ENCODE measurements at regions not wholly inside any gene's neighbourhood (a gene's known extent, or its start where the extent isn't known, plus 50 kb on each side); places are given as distances from the start of the nearest gene placed in this dataset.

GRCh38 chr18:71336576-71337210 is 1047.8 kb downstream of the SOCS6 start:
- no peak overlapping the region for H2AFZ ChIP-seq (ENCODE audit: control insufficient read depth, low read length)
- no peaks in the 10 kb centered on the region for H3K36me3 ChIP-seq (ENCODE audit: control insufficient read depth in 2 of 2, extremely low read depth in 1 of 2, insufficient read depth in 2 of 2, low read length in 2 of 2)
- H3K27ac ChIP-seq (ENCODE audit: control insufficient read depth, insufficient read depth, low read length), result no peak overlapping the region
- no peaks in the 10 kb centered on the region for H3K9me1 ChIP-seq (ENCODE audit: control insufficient read depth, extremely low read depth, insufficient read depth, low read length)
- H3K4me2 ChIP-seq (ENCODE audit: control insufficient read depth, extremely low read depth, insufficient read depth, low read depth, low read length), result no peak overlapping the region
- no peaks in the 10 kb centered on the region for H3K79me2 ChIP-seq (ENCODE audit: control insufficient read depth, insufficient read depth, low read length)
- dilution Hi-C loops (cut with MboI; ENCODE audit: extremely low pct_ligation_motif_present, low sequenced_read_pairs), result no loop called here
- TF ChIP-seq EZH2 (IDR thresholded peaks at IDR 0.05; ENCODE audit: low read length), result no peak
- TF ChIP-seq CTCF (optimal IDR thresholded peaks at IDR 0.05 in 1 of 3, IDR thresholded peaks at IDR 0.05 in 1 of 3, conservative IDR thresholded peaks at IDR 0.05 in 1 of 3; ENCODE audit: extremely low read depth in 1 of 3, insufficient read depth in 2 of 3, low read length in 3 of 3), result no peak
- no peak for DNase-seq (ENCODE audit: low read depth, low spot score)
- H3K4me1 ChIP-seq (ENCODE audit: control insufficient read depth, extremely low read depth, insufficient read depth, low read length), result no peaks in the 10 kb centered on the region
- H3K27me3 ChIP-seq (ENCODE audit: control insufficient read depth, extremely low read depth, insufficient read depth, low read length), result no peaks in the 10 kb centered on the region
- no peaks in the 10 kb centered on the region for H3K9me3 ChIP-seq (ENCODE audit: control insufficient read depth, low read depth, low read length)
- FAIRE-seq, result no peak
- no peaks in the 10 kb centered on the region for H4K20me1 ChIP-seq (ENCODE audit: control insufficient read depth, extremely low read depth, insufficient read depth, low read length)
- no peak overlapping the region for H3K9ac ChIP-seq (ENCODE audit: control insufficient read depth, extremely low read depth, insufficient read depth, low read length)
- H3K4me3 ChIP-seq (ENCODE audit: control insufficient read depth in 2 of 3, extremely low read depth in 1 of 3, insufficient read depth in 2 of 3, low read depth in 1 of 3, low read length in 3 of 3), result no peak overlapping the region

GRCh38 chr18:71329563-71329962 is 1040.7 kb downstream of the SOCS6 start:
- H3K27ac ChIP-seq (ENCODE audit: control insufficient read depth, insufficient read depth, low read length), result no peak overlapping the region
- no peaks in the 10 kb centered on the region for H4K20me1 ChIP-seq (ENCODE audit: control insufficient read depth, extremely low read depth, insufficient read depth, low read length)
- no peaks in the 10 kb centered on the region for H3K9me3 ChIP-seq (ENCODE audit: control insufficient read depth, low read depth, low read length)
- dilution Hi-C loops (cut with MboI; ENCODE audit: extremely low pct_ligation_motif_present, low sequenced_read_pairs), result no loop called here
- no peak overlapping the region for H3K4me3 ChIP-seq (ENCODE audit: control insufficient read depth in 2 of 3, extremely low read depth in 1 of 3, insufficient read depth in 2 of 3, low read depth in 1 of 3, low read length in 3 of 3)
- H3K4me2 ChIP-seq (ENCODE audit: control insufficient read depth, extremely low read depth, insufficient read depth, low read depth, low read length), result no peak overlapping the region
- H3K9ac ChIP-seq (ENCODE audit: control insufficient read depth, extremely low read depth, insufficient read depth, low read length), result no peak overlapping the region
- DNase-seq (ENCODE audit: low read depth, low spot score) (no peak), FAIRE-seq (no peak)
- TF ChIP-seq CTCF (optimal IDR thresholded peaks at IDR 0.05 in 1 of 3, IDR thresholded peaks at IDR 0.05 in 1 of 3, conservative IDR thresholded peaks at IDR 0.05 in 1 of 3; ENCODE audit: extremely low read depth in 1 of 3, insufficient read depth in 2 of 3, low read length in 3 of 3), result no peak
- no peak for TF ChIP-seq EZH2 (IDR thresholded peaks at IDR 0.05; ENCODE audit: low read length)
- H3K27me3 ChIP-seq (ENCODE audit: control insufficient read depth, extremely low read depth, insufficient read depth, low read length), result no peaks in the 10 kb centered on the region
- H3K79me2 ChIP-seq (ENCODE audit: control insufficient read depth, insufficient read depth, low read length), result no peaks in the 10 kb centered on the region
- no peaks in the 10 kb centered on the region for H3K4me1 ChIP-seq (ENCODE audit: control insufficient read depth, extremely low read depth, insufficient read depth, low read length)
- no peaks in the 10 kb centered on the region for H3K36me3 ChIP-seq (ENCODE audit: control insufficient read depth in 2 of 2, extremely low read depth in 1 of 2, insufficient read depth in 2 of 2, low read length in 2 of 2)
- no peaks in the 10 kb centered on the region for H3K9me1 ChIP-seq (ENCODE audit: control insufficient read depth, extremely low read depth, insufficient read depth, low read length)
- no peak overlapping the region for H2AFZ ChIP-seq (ENCODE audit: control insufficient read depth, low read length)
